ENCODE measurements at regions not wholly inside any gene's neighbourhood (a gene's known extent, or its start where the extent isn't known, plus 50 kb on each side); places are given as distances from the start of the nearest gene placed in this dataset.
A peak's percentile ranks its signal among the peaks of the same experiment; 100 is the strongest.

DNA sequence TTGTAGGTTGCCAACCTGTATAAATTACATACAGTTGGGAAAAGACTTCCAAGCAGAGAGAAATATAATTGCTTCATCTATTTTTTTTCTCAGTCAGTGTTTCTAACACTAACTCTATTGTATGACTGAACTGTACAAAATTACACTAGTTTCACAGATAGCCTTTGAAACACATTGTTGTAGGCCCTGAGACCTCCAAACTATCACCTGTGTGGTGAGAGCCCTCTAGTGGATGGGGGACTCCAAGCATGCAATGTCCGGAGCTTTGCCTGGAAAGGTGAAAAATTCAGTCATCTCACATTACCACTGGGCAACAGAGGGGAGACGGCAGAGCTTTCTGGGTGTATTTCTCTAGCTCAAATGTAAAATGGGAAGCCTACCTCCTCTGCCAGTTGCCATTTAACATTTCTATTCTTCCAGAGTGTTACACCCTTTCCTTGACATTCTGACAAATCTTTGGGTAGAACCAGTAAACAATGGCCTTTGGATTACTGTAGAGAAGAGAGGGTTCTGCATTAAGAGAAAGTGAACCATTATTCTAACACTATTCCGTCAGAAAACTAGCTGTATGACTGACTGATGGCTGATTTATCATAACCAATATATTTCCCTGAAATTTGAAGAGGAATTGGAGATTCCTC lies 212.2 kb downstream of the LYPLAL1 start:
- no peak for TF ChIP-seq EZH2 (IDR thresholded peaks at IDR 0.05; ENCODE audit: low read length, missing control alignments)
- TF ChIP-seq, protein P1, sequence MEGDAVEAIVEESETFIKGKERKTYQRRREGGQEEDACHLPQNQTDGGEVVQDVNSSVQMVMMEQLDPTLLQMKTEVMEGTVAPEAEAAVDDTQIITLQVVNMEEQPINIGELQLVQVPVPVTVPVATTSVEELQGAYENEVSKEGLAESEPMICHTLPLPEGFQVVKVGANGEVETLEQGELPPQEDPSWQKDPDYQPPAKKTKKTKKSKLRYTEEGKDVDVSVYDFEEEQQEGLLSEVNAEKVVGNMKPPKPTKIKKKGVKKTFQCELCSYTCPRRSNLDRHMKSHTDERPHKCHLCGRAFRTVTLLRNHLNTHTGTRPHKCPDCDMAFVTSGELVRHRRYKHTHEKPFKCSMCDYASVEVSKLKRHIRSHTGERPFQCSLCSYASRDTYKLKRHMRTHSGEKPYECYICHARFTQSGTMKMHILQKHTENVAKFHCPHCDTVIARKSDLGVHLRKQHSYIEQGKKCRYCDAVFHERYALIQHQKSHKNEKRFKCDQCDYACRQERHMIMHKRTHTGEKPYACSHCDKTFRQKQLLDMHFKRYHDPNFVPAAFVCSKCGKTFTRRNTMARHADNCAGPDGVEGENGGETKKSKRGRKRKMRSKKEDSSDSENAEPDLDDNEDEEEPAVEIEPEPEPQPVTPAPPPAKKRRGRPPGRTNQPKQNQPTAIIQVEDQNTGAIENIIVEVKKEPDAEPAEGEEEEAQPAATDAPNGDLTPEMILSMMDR (conservative IDR thresholded peaks at IDR 0.05 in 1 of 2, IDR thresholded peaks at IDR 0.05 in 1 of 2; ENCODE audit: low read depth in 1 of 2, low read length in 2 of 2) = peak; percentile 79 to 85
